HepG2 (cell line): ENCODE measurements at regions not wholly inside any gene's neighbourhood (a gene's known extent, or its start where the extent isn't known, plus 50 kb on each side); places are given as distances from the start of the nearest gene placed in this dataset.

Experiments
- ARNTL ChIP-seq: sonication (generic); formaldehyde crosslinking; IDR thresholded peaks from 2 replicates; pipeline ENCODE4 v1.4.0; 2020; ENCODE audit warnings: mild to moderate bottlenecking, missing genetic modification reagents
- BRCA1 ChIP-seq: sonication (generic); formaldehyde crosslinking; IDR thresholded peaks from 2 replicates; pipeline ENCODE4 v1.4.0; 2020; ENCODE audit warnings: missing genetic modification reagents
- CEBPG ChIP-seq: IDR thresholded peaks from 2 replicates; pipeline ENCODE4 v1.6.1; 2016
- EHMT2 ChIP-seq: fragments of 200-600 bp; sonication (generic); IDR thresholded peaks from 2 replicates; pipeline ENCODE4 v1.7.0; 2017; ENCODE audit warnings: antibody characterized with exemption, low read depth, low read length, borderline replicate concordance
- ELF1 ChIP-seq: sonication (generic); formaldehyde crosslinking; IDR thresholded peaks from 2 replicates; pipeline ENCODE4 v1.4.0; 2020; ENCODE audit warnings: missing genetic modification reagents
- ERF ChIP-seq: IDR thresholded peaks from 2 replicates; pipeline ENCODE4 v1.6.1; 2018; ENCODE audit warnings: missing biosample characterization, missing genetic modification reagents
- ETV6 ChIP-seq: sonication (generic); formaldehyde crosslinking; conservative IDR thresholded peaks from 2 replicates; pipeline ENCODE4 v1.4.0; 2020; ENCODE audit warnings: missing genetic modification reagents
- FOXK1 ChIP-seq: sonication (generic); formaldehyde crosslinking; IDR thresholded peaks from 2 replicates; pipeline ENCODE4 v1.4.0; 2020; ENCODE audit warnings: low read depth, missing genetic modification reagents, borderline replicate concordance
- GATA4 ChIP-seq: sonication (generic); IDR thresholded peaks from 2 replicates; pipeline ENCODE4 v1.6.1; 2016; ENCODE audit warnings: antibody characterized with exemption, low read depth, borderline replicate concordance
- KDM2A ChIP-seq: sonication (generic); formaldehyde crosslinking; IDR thresholded peaks from 2 replicates; pipeline ENCODE4 v1.4.0; 2020; ENCODE audit warnings: low read depth, missing genetic modification reagents, borderline replicate concordance
- PRPF4 ChIP-seq: fragments of 200-400 bp; formaldehyde crosslinking; IDR thresholded peaks from 2 replicates; pipeline ENCODE4 v1.6.1; 2016; ENCODE audit warnings: low read length, low read depth; ENCODE audit not compliant: poor library complexity, severe bottlenecking
- RXRB ChIP-seq: IDR thresholded peaks from 2 replicates; pipeline ENCODE4 v1.6.1; 2016; ENCODE audit warnings: borderline replicate concordance, missing genetic modification reagents, missing compliant biosample characterization
- SIX4 ChIP-seq: sonication (generic); formaldehyde crosslinking; IDR thresholded peaks from 2 replicates; pipeline ENCODE4 v1.4.0; 2020; ENCODE audit warnings: missing genetic modification reagents
- SMAD9 ChIP-seq: sonication (generic); formaldehyde crosslinking; IDR thresholded peaks from 2 replicates; pipeline ENCODE4 v1.5.1; 2020; ENCODE audit warnings: mild to moderate bottlenecking, missing genetic modification reagents
- SNAPC2 ChIP-seq: sonication (generic); formaldehyde crosslinking; IDR thresholded peaks from 2 replicates; pipeline ENCODE4 v1.8.1; 2022; ENCODE audit warnings: mild to moderate bottlenecking, missing genetic modification reagents
- SSRP1 ChIP-seq: IDR thresholded peaks from 2 replicates; pipeline ENCODE4 v1.6.1; 2016; ENCODE audit warnings: control low read depth
- STAT5B ChIP-seq: sonication (generic); formaldehyde crosslinking; IDR thresholded peaks from 2 replicates; pipeline ENCODE4 v1.4.0; 2020; ENCODE audit warnings: missing genetic modification reagents
- TFDP2 ChIP-seq: sonication (generic); formaldehyde crosslinking; IDR thresholded peaks from 2 replicates; pipeline ENCODE4 v1.4.0; 2020; ENCODE audit warnings: missing genetic modification reagents
- ZBTB26 ChIP-seq: IDR thresholded peaks from 2 replicates; pipeline ENCODE4 v1.6.1; 2016; ENCODE audit warnings: missing compliant biosample characterization, missing genetic modification reagents, borderline replicate concordance
- ZFP36L1 ChIP-seq: sonication (generic); formaldehyde crosslinking; IDR thresholded peaks from 2 replicates; pipeline ENCODE4 v1.8.0; 2022; ENCODE audit warnings: mild to moderate bottlenecking, missing genetic modification reagents, moderate library complexity
- ZGPAT ChIP-seq: IDR thresholded peaks from 2 replicates; pipeline ENCODE4 v1.6.1; 2016; ENCODE audit warnings: mild to moderate bottlenecking
- ZMAT3 ChIP-seq: sonication (generic); formaldehyde crosslinking; conservative IDR thresholded peaks from 2 replicates; pipeline ENCODE4 v1.7.0; 2021; ENCODE audit warnings: missing genetic modification reagents
- ZNF326 ChIP-seq: sonication (generic); formaldehyde crosslinking; IDR thresholded peaks from 2 replicates; pipeline ENCODE4 v1.4.0; 2020; ENCODE audit warnings: missing genetic modification reagents, borderline replicate concordance
- ZNF414 ChIP-seq: sonication (generic); formaldehyde crosslinking; IDR thresholded peaks from 2 replicates; pipeline ENCODE4 v1.5.0; 2020; ENCODE audit warnings: missing genetic modification reagents
- ZNF562 ChIP-seq: sonication (generic); formaldehyde crosslinking; IDR thresholded peaks from 2 replicates; pipeline ENCODE4 v1.8.0; 2022; ENCODE audit warnings: missing genetic modification reagents, borderline replicate concordance
- ZNF704 ChIP-seq: sonication (generic); formaldehyde crosslinking; IDR thresholded peaks from 2 replicates; pipeline ENCODE4 v1.8.1; 2023; ENCODE audit warnings: mild to moderate bottlenecking, inconsistent platforms, moderate library complexity, missing genetic modification reagents, borderline replicate concordance
- ZNF816 ChIP-seq: sonication (generic); formaldehyde crosslinking; IDR thresholded peaks from 2 replicates; pipeline ENCODE4 v1.8.0; 2022; ENCODE audit warnings: missing genetic modification reagents, mild to moderate bottlenecking, borderline replicate concordance

- TF ChIP-seq TFDP2 (no peak), STAT5B (CRISPR knock-in tag) (no peak), ZNF562 (CRISPR knock-in tag) (no peak), FOXK1 (CRISPR knock-in tag) (peak; percentile 97; the same call in 1 of the 2 replicates), ZFP36L1 (CRISPR knock-in tag) (no peak), SMAD9 (CRISPR knock-in tag) (no peak), GATA4 (no peak; the same call in 1 of the 2 replicates), EHMT2 (peak; percentile 47; the same call in 1 of the 2 replicates), SIX4 (CRISPR knock-in tag) (peak; percentile 65; the same call in 1 of the 2 replicates), ZGPAT (CRISPR knock-in tag) (peak; percentile 96), SSRP1 (CRISPR knock-in tag) (peak; percentile 86; the same call in 1 of the 2 replicates), ERF (CRISPR knock-in tag) (peak; percentile 91), ZNF326 (no peak), ZNF704 (CRISPR knock-in tag) (no peak), ZNF414 (CRISPR knock-in tag) (peak; percentile 73; the same call in 1 of the 2 replicates), ARNTL (CRISPR knock-in tag) (peak; percentile 78), RXRB (CRISPR knock-in tag) (peak; percentile 100), ZMAT3 (CRISPR knock-in tag) (no peak; the same call in 1 of the 2 replicates), BRCA1 (no peak; the same call in 1 of the 2 replicates), SNAPC2 (CRISPR knock-in tag) (no peak), ELF1 (peak; percentile 64), ZNF816 (CRISPR knock-in tag) (peak; percentile 76; the same call in 1 of the 2 replicates), PRPF4 (no peak), ZBTB26 (CRISPR knock-in tag) (peak; percentile 81; the same call in 1 of the 2 replicates), ETV6 (peak; percentile 53; the same call in 1 of the 2 replicates), CEBPG (CRISPR knock-in tag) (peak; percentile 98), KDM2A (CRISPR knock-in tag) (peak; percentile 68)
Measured at GRCh38 chr1:58881471-58881994, 97.7 kb upstream of the JUN start (continued).
